Hematopoietic multipotent progenitor cell treated with erythropoietin and hydrocortisone succinate and interleukin-3 and kit ligand, for 8 days (in vitro differentiated cells): ENCODE measurements at regions not wholly inside any gene's neighbourhood (a gene's known extent, or its start where the extent isn't known, plus 50 kb on each side); places are given as distances from the start of the nearest gene placed in this dataset.

ENCODE experiments used
- DNase-seq: peaks from one replicate; pipeline ENCODE4 v3.0.0-alpha.2; 2015

- DNase-seq = peak; percentile 29
These were observed 362.5 kb upstream of the TRAM1L1 start for GRCh38 chr4:117447925-117448324.

DNA sequence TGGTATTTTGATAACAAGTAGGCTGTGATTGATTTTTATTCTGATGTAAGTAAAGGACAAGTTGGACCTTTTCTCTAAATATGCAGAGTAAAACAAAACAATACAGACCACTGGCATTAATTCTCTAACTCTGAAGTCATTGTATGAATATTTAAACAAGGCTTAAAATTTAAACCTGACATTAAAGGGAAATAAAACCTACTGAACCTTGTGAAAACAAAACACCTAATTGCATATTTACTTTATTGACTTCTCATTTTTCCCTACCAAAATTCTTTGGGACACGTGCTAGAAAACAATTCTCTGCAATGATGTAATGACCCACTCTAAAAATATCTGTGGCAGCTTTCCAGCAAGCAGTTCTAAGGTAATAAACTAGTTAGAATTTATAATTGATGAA is 369.7 kb upstream of the TRAM1L1 start:
- no peak for DNase-seq

- DNase-seq = no peak
These were observed 381.0 kb upstream of the TRAM1L1 start for GRCh38 chr4:117466388-117466787.

DNA sequence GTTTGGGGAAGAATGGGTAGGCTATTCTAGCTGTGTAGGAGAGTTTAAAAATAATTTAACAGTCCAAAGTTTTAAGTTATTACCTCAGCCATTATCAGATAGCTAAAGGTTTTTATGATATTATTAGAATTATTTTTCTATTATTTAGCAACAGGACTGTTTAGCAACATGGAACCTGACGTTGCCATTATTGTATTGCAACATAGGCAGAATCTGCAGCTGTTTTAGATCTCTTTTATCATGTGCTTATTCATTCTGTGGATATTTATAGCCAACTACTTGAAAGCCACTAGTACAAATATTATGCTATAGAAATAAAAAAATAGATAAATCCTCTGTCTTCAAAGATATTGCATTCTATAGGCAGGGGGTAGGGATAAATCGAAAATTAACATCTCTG is 382.0 kb upstream of the TRAM1L1 start:
- no peak for DNase-seq

GRCh38 chr4:117474987-117475386 is 389.6 kb upstream of the TRAM1L1 start:
- DNase-seq = no peak

- DNase-seq = no peak
These were observed 392.5 kb upstream of the TRAM1L1 start for GRCh38 chr4:117477925-117478324.

- DNase-seq = no peak
These were observed 393.3 kb upstream of the TRAM1L1 start for GRCh38 chr4:117478702-117479101.

- no peak for DNase-seq
These were observed 394.3 kb upstream of the TRAM1L1 start for GRCh38 chr4:117479673-117480072.

DNA sequence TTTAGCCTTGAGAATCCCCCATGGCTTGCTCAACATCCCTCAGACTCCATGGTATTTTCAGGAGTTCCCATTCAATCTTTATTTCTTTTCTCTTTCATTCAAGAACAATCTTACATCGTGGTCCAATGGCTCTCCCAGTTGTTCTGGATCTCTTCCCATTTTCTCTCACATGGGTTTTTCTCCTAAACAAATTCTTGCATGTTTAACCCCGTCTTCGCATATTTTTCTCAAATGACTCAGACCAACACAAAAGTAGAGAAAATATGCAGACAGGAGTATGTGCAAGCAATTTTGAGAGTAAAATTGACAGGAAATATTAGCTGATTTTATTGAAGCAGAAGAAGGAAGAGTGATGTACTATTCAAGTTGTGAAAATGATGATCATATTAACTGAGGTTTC is 396.4 kb upstream of the TRAM1L1 start:
- no peak for DNase-seq

DNA sequence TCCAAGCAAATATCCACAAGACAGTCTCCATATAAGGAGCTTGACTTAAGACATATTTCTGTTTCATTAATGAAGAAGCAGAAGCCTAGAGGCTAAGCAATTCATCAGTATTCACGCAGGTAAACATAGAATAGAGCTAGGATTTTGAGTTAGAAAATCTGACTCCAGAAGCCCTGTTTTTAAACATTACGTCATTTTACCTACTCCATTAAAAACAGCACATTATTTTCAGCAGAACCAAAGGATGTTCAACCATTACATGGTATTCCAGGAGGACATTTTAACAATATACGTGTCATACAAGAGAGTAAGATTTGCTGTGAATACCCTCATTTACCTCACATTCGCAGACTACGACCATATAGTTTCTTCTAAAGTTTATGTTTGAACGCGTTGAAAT is 403.3 kb upstream of the TRAM1L1 start:
- no peak for DNase-seq

- DNase-seq = no peak
These were observed 403.7 kb upstream of the TRAM1L1 start for GRCh38 chr4:117489107-117489506.

- no peak for DNase-seq
These were observed 406.1 kb upstream of the TRAM1L1 start for GRCh38 chr4:117491516-117491915.

DNA sequence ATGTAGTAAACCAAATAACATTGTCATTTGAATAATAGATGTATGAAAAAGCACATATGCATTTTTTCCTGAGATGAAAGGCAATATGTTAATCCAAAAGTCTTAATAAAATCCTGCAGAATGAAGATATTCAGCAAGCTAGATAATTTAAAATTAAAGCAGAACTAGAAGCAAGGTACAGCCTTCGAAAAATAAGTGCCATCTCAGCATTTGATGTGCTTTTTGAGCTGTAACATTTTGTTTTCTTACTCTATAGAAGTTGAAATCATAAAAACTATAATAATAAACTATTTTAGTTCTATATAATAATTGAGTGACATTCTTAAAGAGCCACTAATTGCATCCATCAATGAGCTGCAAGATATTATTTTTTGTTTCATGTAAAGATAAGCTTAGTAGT is 410.4 kb upstream of the TRAM1L1 start:
- DNase-seq = no peak

- DNase-seq = no peak
These were observed 427.0 kb upstream of the TRAM1L1 start for GRCh38 chr4:117512414-117512813.

GRCh38 chr4:117514391-117515175 is 429.2 kb upstream of the TRAM1L1 start:
- no peak for DNase-seq

- no peak for DNase-seq
These were observed 430.5 kb upstream of the TRAM1L1 start for GRCh38 chr4:117515921-117516320.

GRCh38 chr4:117527601-117528000 is 442.2 kb upstream of the TRAM1L1 start:
- DNase-seq = no peak

- no peak for DNase-seq
These were observed 444.0 kb upstream of the TRAM1L1 start for GRCh38 chr4:117529401-117529800.

- DNase-seq = no peak
These were observed 448.1 kb upstream of the TRAM1L1 start for GRCh38 chr4:117533501-117533900.

DNA sequence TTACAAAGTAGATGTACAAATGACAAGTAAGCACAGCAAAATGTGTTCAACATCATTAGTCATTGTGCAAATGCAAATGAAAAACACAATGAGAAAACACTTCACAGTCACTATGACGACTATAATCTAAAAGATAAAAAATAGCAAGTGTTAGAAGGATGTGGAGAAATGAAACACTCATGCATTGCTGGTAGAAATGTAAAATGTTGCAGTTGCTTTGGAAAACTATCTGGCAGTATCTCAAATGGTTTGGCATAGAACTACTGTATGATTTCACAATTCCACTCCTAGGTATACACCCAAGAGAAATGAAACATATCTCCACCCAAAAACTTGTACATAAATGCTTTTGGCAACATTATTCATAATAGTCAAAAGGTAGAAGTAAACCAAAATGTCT is 459.7 kb upstream of the TRAM1L1 start:
- DNase-seq = no peak

- DNase-seq = no peak
These were observed 464.1 kb upstream of the TRAM1L1 start for GRCh38 chr4:117549524-117549923.

DNA sequence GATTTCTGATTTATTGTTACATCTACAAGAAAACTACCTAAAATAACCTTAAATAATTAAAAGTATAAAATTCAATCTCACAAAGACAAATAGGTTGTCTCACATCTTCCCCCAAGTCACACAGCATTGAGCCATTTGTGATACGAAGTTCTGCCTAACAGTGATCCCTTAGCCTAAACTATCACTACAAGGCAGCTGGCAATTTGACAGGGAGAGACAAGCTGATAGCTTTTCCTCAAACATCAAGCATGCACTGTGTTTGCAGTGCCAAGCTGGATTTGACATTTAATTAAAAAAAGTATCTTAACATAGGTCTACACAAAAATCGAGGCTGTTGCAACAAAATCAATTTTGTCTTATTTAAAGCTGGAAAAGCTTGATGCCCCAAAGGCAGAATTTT is 464.7 kb upstream of the TRAM1L1 start:
- no peak for DNase-seq

DNA sequence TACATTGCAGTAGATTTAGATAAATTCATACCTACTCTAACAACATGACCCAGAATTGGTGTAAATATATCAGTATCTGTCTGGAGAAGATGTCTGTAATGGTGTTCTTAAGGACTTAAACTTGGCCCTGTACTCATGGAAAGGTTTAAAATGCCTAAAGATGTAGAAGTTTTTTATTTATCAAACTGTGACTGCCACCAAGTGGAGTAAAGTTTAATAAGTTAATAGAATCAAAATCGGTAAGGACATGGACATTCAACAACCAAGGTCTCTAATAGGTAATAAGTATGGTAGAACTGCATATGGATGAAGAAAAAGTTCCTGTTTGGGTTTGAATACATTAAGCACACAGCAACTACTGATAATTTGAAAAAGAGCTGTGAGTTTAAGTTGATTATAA is 474.0 kb upstream of the NDST3 start:
- peak; percentile 3 for DNase-seq

GRCh38 chr4:117574085-117574484 is 460.2 kb upstream of the NDST3 start:
- DNase-seq = no peak

- DNase-seq = no peak
These were observed 458.4 kb upstream of the NDST3 start for GRCh38 chr4:117575850-117576249.
